IPS DF 6.9 (cell line): ENCODE measurements at regions not wholly inside any gene's neighbourhood (a gene's known extent, or its start where the extent isn't known, plus 50 kb on each side); places are given as distances from the start of the nearest gene placed in this dataset.

ENCODE experiments used
- DNase-seq: peaks from one replicate; pipeline ENCODE4 v3.0.0-alpha.2; 2013; ENCODE audit warnings: low read depth, low spot score
- H3K27ac ChIP-seq: one replicate; pipeline ENCODE4 v1.5.1; 2013; ENCODE audit warnings: low read length, control low read depth
- H3K27me3 ChIP-seq: 2 replicates; pipeline ENCODE4 v1.6.1; 2013; ENCODE audit warnings: mild to moderate bottlenecking, low read length; ENCODE audit not compliant: control insufficient read depth, insufficient read depth
- H3K36me3 ChIP-seq: 2 replicates; pipeline ENCODE4 v1.6.1; 2013; ENCODE audit warnings: low read length; ENCODE audit not compliant: control insufficient read depth, insufficient read depth
- H3K4me1 ChIP-seq: 2 replicates; pipeline ENCODE4 v1.6.1; 2013; ENCODE audit warnings: low read length; ENCODE audit not compliant: control insufficient read depth, insufficient read depth
- H3K4me3 ChIP-seq: 2 replicates; pipeline ENCODE4 v1.5.1; 2013; ENCODE audit warnings: mild to moderate bottlenecking, low read length
- H3K9me3 ChIP-seq: 2 replicates; pipeline ENCODE4 v1.6.1; 2013; ENCODE audit warnings: low read length, inconsistent platforms; ENCODE audit not compliant: control insufficient read depth, insufficient read depth
- WGBS: extraction: QIAGEN DNeasy Blood & Tissue Kit; methylation state at CpG from one replicate; pipeline ENCODE4 v1.1.7; 2013; ENCODE audit warnings: mixed read lengths, missing lambda C conversion rate; ENCODE audit not compliant: insufficient read length, insufficient coverage; 5-methylcytosine and 5-hydroxymethylcytosine counted together

- WGBS, result no CpG with 5 or more reads among the region's 5 CpGs
- H3K9me3 ChIP-seq, result no peaks in the 10 kb centered on the region
- no peak overlapping the region for H3K27ac ChIP-seq
- H3K27me3 ChIP-seq, result no peaks in the 10 kb centered on the region
- H3K4me3 ChIP-seq, result no peak overlapping the region
- H3K4me1 ChIP-seq, result peaks cover 12% of the 10 kb centered on the region
- no peaks in the 10 kb centered on the region for H3K36me3 ChIP-seq
- no peak for DNase-seq
Measured at GRCh38 chr9:107633406-107633805, 143.8 kb upstream of the KLF4 start.

GRCh38 chr9:107632661-107633060 is 143.1 kb upstream of the KLF4 start:
- Histone ChIP-seq H3K27me3 (no peaks in the 10 kb centered on the region), H3K4me3 (no peak overlapping the region), H3K9me3 (no peaks in the 10 kb centered on the region), H3K27ac (no peak overlapping the region), H3K36me3 (no peaks in the 10 kb centered on the region), H3K4me1 (peaks cover 12% of the 10 kb centered on the region)
- no CpG with 5 or more reads among the region's 4 CpGs for WGBS
- DNase-seq, result no peak

DNA sequence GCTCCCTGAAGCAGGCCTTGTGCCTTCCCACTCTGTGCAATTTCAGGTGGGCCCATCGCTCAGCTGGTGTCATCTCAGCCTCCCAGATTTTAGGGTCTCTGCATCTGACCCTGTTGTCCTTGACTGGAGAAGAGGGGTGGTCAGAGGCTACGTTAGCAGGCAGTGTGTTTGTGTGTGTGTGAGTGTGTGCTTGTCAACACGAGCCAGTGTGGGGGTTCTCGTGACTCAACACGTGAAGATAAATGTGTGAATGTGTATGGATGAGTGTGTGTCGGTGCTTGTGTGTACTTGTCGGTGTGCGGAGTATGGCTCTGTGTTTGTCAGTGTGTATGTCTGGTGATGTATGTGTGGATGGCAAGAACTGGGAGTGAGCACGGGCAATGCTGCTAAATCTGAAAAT is 142.6 kb upstream of the KLF4 start:
- H3K27ac ChIP-seq, result no peak overlapping the region
- H3K36me3 ChIP-seq, result no peaks in the 10 kb centered on the region
- no CpG with 5 or more reads among the region's 9 CpGs for WGBS
- DNase-seq, result no peak
- H3K9me3 ChIP-seq, result no peaks in the 10 kb centered on the region
- H3K27me3 ChIP-seq, result no peaks in the 10 kb centered on the region
- H3K4me3 ChIP-seq, result no peak overlapping the region
- H3K4me1 ChIP-seq, result peaks cover 12% of the 10 kb centered on the region

- Histone ChIP-seq H3K4me3 (no peak overlapping the region), H3K9me3 (no peaks in the 10 kb centered on the region), H3K4me1 (peaks cover 12% of the 10 kb centered on the region), H3K36me3 (no peaks in the 10 kb centered on the region), H3K27ac (no peak overlapping the region), H3K27me3 (no peaks in the 10 kb centered on the region)
- no peak for DNase-seq
- no CpG with 5 or more reads among the region's 5 CpGs for WGBS
Measured at GRCh38 chr9:107631788-107632187, 142.2 kb upstream of the KLF4 start.

- no peaks in the 10 kb centered on the region for H3K36me3 ChIP-seq
- no peaks in the 10 kb centered on the region for H3K27me3 ChIP-seq
- H3K9me3 ChIP-seq, result no peaks in the 10 kb centered on the region
- no CpG with 5 or more reads among the region's 6 CpGs for WGBS
- H3K27ac ChIP-seq, result no peak overlapping the region
- H3K4me3 ChIP-seq, result no peak overlapping the region
- DNase-seq, result no peak
- peaks cover 12% of the 10 kb centered on the region for H3K4me1 ChIP-seq
Measured at GRCh38 chr9:107630156-107630555, 140.6 kb upstream of the KLF4 start.

DNA sequence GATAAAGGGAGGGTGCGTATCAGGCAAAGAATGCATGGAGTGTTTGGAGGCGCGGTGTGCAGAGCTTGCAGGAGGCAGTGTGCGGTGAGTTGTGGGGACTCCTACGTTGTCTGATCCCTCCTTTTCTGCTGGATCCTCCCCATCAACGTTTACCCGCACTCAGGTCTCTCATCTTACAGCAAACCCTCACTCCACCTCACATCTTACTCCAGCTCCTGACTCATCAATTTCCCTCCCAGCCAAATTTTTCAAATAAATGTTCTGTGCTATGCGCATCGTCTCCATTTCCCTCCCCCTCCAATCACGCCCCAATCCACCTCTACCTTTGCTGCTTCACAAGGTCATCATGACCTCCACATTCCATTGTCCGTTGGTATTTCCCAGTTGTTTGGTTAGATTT is 138.9 kb upstream of the KLF4 start:
- no CpG with 5 or more reads among the region's 11 CpGs for WGBS

DNA sequence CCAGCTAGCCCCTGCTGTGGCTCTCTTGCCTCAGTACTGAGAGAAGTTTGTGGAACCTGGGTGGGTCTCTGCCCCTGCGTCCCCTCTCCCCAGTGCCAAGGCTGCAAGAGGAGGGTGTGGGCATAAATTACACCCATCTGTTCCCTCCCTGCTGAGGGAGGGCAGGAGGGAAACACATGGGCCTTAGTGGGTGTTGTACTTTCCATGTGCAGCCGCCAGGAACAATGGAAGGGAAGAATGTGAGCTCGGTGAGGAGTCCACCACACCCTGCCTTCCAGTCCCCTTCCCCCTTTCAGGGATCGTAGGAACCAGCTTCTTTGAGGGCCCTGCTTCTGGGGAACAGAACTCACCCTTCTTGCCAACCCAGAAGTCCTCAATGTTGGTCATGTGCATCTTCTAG is 138.2 kb upstream of the KLF4 start:
- WGBS, result no CpG with 5 or more reads among the region's 4 CpGs
- Histone ChIP-seq H3K36me3 (no peaks in the 10 kb centered on the region), H3K9me3 (no peaks in the 10 kb centered on the region), H3K27me3 (no peaks in the 10 kb centered on the region), H3K4me3 (no peak overlapping the region), H3K27ac (no peak overlapping the region), H3K4me1 (peaks cover 8% of the 10 kb centered on the region)
- DNase-seq, result no peak

More for the DNA sequence above, 138.9 kb upstream of the KLF4 start:
- Histone ChIP-seq H3K36me3 (no peaks in the 10 kb centered on the region), H3K4me1 (peaks cover 9% of the 10 kb centered on the region), H3K9me3 (no peaks in the 10 kb centered on the region), H3K27ac (no peak overlapping the region), H3K4me3 (no peak overlapping the region), H3K27me3 (no peaks in the 10 kb centered on the region)
- no peak for DNase-seq

GRCh38 chr9:107626118-107626517 is 136.5 kb upstream of the KLF4 start:
- no CpG with 5 or more reads among the region's 6 CpGs for WGBS
- H3K36me3 ChIP-seq, result no peaks in the 10 kb centered on the region
- no peaks in the 10 kb centered on the region for H3K27me3 ChIP-seq
- no peak for DNase-seq
- no peaks in the 10 kb centered on the region for H3K9me3 ChIP-seq
- H3K27ac ChIP-seq, result no peak overlapping the region
- H3K4me1 ChIP-seq, result peaks cover 2% of the 10 kb centered on the region; the same call in 1 of the 2 replicates
- no peak overlapping the region for H3K4me3 ChIP-seq

GRCh38 chr9:107625383-107625984 is 135.9 kb upstream of the KLF4 start:
- H3K27ac ChIP-seq, result no peak overlapping the region
- H3K4me3 ChIP-seq, result no peak overlapping the region
- WGBS, result no CpG with 5 or more reads among the region's 7 CpGs
- no peak for DNase-seq
- H3K27me3 ChIP-seq, result no peaks in the 10 kb centered on the region
- no peaks in the 10 kb centered on the region for H3K36me3 ChIP-seq
- H3K9me3 ChIP-seq, result no peaks in the 10 kb centered on the region
- H3K4me1 ChIP-seq, result peaks cover 2% of the 10 kb centered on the region; the same call in 1 of the 2 replicates

GRCh38 chr9:107624234-107624948 is 134.8 kb upstream of the KLF4 start:
- WGBS, result no CpG with 5 or more reads among the region's 15 CpGs
- H3K4me1 ChIP-seq, result peaks cover 2% of the 10 kb centered on the region; the same call in 1 of the 2 replicates
- no peak overlapping the region for H3K27ac ChIP-seq
- no peak overlapping the region for H3K4me3 ChIP-seq
- no peaks in the 10 kb centered on the region for H3K36me3 ChIP-seq
- H3K9me3 ChIP-seq, result no peaks in the 10 kb centered on the region
- no peak for DNase-seq
- H3K27me3 ChIP-seq, result no peaks in the 10 kb centered on the region

GRCh38 chr9:107621436-107621835 is 131.9 kb upstream of the KLF4 start:
- no peaks in the 10 kb centered on the region for H3K9me3 ChIP-seq
- no CpG with 5 or more reads among the region's 4 CpGs for WGBS
- H3K4me1 ChIP-seq, result no peaks in the 10 kb centered on the region
- DNase-seq, result no peak
- no peak overlapping the region for H3K4me3 ChIP-seq
- H3K27me3 ChIP-seq, result no peaks in the 10 kb centered on the region
- H3K36me3 ChIP-seq, result no peaks in the 10 kb centered on the region
- no peak overlapping the region for H3K27ac ChIP-seq
